Pons (tissue), 1 donor: ENCODE measurements at regions not wholly inside any gene's neighbourhood (a gene's known extent, or its start where the extent isn't known, plus 50 kb on each side); places are given as distances from the start of the nearest gene placed in this dataset.

Experiments used
- DNase-seq: peaks from one replicate; pipeline ENCODE4 v3.0.0-alpha.2; 2016; ENCODE audit warnings: low spot score

DNA sequence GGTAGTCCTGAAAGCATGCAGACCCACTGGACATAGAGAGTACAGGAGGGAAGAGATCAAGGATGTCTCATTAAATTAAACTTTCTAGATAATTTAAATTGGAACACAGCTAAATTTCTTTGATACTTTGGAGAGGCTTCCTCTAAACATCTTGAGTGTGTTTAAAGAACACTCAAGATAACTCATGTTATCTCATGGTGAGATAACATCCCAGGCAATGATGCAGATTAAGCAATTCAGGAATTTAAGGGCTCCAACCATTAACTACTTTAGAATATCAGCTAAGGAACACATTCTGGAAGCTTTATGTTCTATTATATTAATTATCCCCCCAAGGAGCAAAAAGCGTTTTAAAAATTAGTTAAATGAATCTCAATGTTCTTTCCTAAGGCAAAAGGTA lies 289.2 kb upstream of the RUNX1 start:
- no peak for DNase-seq

- DNase-seq = no peak
Measured at GRCh38 chr21:35337573-35337972, 288.5 kb upstream of the RUNX1 start.

DNA sequence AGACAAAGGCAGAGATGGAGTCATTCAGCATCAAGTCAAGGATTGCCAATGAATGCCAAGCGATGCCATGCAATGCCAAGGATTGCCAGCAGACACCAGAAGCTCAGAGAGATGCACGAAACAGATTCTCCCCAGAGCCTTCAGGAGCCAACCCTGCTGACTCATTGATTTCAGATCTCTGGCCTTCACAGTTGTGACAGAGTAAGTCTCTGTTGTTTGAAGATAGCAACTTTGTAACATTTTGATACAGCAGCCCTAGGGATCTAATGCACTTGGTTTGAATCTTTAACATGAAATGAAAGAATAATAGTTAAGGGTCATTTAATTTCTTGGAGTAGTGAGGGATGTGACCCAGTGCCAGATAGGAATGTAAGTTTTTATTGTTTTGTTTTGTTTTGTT lies 287.4 kb upstream of the RUNX1 start:
- no peak for DNase-seq

DNA sequence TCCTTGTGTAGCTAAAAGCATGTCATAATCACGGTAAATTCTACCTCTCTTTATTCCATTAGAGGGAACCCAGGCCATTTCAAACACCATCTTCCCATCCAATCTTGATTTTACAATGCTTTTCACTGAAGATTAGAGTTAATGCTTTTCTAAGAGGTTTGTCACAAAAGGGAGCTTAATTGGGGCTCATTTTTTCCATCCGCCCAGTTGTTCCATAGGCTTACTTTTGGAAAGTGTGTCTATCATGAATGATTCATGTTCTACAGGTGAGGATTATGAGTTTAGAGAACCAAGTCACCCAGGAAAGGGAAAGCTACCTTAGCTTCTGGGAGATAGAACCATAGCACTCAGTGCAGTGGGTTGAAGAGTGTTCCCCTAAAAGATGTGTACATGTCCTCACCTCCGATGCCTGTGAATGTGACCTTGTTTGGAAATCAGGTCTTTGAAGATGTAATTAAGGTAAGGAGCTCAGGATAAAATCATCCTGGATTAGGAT lies 286.9 kb upstream of the RUNX1 start:
- DNase-seq = no peak

DNA sequence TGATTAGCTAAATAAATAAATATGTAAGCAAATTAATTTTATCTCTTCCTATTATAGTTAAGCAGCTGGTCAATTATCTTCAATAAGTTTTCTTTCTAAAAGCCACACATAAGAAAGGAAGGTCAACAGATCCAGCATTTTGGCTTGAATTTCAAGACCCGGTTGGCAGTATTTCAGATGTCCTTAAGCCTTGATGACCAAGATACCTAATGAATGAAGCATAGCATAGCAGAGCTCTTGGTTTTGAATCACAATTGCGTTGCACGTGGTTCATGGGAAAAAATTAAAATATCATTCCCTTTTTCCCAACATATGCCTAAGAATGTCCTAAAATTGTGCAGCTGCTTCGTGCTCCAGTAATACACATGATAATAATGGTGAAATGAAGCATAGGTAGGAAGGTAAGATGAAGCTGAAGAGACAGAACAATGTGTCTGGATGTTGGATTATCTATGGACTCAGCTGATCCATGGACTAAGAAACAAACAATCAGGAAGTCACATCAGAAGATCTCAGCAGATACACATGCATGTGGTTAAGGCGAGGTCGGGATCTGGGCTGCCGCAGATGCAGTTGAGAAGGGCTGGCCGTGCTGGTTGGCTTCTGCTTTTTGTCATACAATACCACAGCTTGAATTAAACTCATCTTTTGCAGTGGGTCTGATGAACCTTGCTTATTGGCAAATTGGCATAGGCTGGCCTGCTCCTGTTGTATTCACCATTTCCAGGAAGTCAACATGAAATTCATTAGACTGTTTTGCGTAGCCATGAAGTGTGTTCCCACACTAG lies 284.9 kb upstream of the RUNX1 start:
- DNase-seq = no peak

DNA sequence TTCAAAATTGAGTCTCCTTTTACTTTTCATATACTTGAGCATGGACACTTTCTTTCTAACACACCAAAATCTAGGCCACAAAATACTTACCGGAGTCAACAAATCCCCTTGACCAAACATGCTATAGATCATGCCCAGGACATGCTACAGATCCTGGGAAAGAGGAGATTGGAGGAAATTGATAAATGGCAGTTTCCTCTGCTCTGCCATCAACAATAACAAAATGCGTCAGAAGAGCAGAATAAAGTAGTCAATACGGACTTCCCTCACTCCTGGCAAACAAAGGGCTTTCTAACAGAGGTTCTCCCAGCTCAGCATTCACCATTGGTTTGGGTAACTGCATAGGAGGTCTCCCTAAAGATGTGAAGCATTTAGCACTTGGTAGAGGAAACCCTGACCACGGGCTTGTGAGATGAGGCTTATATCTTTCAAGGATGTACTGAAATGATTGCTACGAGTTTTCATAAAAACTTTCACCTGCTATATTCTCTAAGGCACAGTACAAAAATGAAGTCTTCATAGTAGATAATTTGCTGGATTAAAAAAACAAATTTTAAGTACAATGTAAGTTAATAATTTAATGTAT lies 283.8 kb upstream of the RUNX1 start:
- DNase-seq = no peak

DNA sequence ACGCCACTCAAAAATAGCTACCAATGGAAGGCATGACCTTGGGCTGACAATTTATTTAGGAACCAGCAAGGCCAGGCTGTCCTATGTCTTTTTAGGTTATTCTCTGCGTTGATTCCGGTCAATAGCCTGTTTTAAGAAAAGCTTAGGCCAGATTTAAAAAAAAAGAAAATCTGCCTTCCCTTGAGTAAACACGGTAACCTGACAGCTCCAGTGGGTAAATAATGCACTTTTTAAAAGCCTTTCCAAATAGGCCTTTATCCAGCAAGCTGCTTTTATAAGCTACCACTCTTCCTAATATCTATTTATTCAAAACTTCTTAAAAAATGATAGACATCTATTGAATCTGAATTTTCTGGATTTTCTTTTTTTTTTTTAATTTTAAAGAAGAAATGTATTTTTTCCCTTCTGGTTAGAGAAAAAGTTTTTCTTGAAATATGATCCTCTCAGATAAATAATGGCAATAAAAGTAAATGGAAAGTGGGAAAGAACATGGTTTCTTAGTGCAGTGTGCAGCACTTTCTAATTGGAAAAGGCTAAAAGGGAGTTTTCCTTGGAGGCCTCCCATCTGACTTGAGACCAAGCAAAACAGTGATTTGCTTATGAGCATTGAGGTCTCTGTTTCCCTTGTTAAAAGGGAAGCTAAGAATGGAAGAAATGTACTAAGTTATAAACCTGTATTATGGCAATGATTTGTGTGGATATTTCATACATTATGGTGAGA lies 281.0 kb upstream of the RUNX1 start:
- DNase-seq = no peak

- DNase-seq = no peak
Measured at GRCh38 chr21:35328856-35329455, 279.9 kb upstream of the RUNX1 start.

DNA sequence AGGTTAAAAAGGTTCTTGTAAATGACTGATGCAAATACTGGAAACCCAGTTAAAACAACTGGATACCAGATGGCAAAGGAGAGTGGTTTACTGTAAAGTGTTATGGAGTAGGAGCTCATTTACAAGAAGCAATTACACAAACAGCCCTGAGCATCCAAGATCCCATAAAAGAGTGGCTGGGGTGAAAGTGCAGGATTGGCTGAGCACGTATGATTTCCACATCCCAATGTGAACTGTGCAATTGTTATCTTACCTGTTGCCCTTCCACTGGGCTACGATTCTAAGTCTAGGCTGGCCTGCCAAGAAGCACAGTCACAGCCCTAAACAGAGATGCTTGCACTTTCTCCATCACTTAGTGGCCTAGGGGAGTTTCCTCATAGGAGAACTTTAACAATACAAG lies 277.6 kb upstream of the RUNX1 start:
- DNase-seq = no peak

DNA sequence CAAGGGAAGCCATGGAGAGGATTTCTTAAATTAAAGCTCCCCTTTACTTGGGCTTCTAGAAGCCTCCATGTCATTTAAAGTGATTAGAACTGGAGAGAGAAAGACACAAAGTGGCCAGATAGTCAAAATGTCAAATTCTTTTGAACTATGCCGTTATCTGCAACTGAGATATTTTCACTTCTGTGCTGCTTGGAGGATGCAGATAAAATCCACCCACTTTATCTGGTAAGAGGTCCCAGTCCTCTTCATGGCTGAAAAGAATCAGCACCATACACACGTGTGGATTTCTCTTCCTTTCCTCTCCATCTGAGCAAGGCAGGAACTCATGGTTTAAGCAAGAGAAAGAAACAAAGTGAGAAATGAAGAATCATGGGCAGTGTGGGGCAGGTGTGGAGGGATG lies 276.9 kb upstream of the RUNX1 start:
- DNase-seq = no peak

GRCh38 chr21:35324372-35325220 lies 275.5 kb upstream of the RUNX1 start:
- no peak for DNase-seq

- DNase-seq = no peak
Measured at GRCh38 chr21:35323947-35324346, 274.8 kb upstream of the RUNX1 start.

DNA sequence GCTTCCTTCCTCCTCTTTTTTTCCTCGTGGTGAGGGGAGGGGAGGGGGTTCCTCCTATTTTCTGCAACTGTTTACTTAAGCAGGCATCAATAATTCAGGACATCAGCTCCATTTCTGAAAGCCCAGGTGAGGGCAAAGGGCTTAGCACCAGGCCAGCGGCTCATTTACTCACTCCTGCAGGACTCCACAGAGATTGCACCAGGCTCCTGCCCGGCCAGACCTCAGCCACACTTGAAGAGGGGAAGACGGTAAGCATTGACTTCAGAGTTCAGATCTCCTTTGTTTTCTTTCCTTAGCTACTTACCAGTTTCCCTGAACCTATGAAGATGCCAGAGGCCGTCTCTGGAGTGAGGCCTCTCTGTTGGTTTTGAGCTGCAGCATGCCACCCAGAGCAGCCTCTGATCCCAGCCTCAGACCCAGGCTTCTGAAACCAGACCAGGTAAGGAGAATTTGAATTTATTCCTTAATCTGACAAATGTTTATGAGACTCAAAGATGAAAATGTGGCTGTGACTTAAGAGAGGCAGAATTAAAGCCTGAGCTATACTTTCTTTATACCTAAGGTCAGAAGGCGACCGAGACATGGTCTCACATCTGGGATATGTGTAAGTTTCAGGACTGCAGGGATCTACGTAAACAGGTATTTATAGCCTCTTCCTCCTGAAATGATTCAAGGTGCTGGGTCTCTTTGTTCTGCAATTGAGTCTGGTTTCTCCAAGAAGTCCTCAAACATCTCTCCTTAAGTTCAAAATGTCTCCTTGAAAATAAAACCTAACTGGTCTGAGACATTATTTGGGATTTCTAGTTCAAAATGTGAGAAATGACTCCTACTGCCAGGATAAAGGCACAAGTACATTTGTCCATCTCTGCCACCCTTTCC lies 272.5 kb upstream of the RUNX1 start:
- no peak for DNase-seq

DNA sequence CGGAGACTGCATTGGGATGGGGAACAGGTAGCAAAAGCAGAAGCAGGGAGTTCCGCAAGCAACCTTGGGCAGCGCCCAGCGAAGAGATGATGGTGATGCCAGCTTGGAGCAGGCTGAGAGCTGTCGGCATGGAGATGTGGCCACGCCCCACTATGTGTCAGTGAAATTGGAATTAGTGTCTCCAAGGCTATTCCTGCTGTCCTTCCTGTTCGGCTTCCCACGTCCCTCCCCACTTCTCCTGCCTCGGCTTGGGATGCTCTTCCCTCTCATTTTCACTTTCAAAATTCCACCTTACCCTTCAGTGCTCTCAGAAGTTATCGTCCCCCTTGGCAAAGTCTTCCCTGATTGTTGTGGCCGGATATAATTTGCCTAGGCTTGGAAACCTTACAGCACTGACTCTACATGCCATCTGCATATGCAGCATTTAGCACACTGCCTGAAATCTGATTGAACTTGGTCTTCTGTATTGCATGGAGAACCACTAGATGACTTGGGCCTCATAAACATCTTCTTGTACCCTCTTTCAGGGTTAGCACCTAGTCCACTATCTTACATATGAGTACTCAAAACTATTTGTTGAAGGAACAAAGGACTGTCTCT lies 270.7 kb upstream of the RUNX1 start:
- no peak for DNase-seq

GRCh38 chr21:35316933-35317332 lies 267.8 kb upstream of the RUNX1 start:
- DNase-seq = no peak

GRCh38 chr21:35316456-35316855 lies 267.4 kb upstream of the RUNX1 start:
- no peak for DNase-seq

GRCh38 chr21:35314857-35315582 lies 265.9 kb upstream of the RUNX1 start:
- DNase-seq = no peak

DNA sequence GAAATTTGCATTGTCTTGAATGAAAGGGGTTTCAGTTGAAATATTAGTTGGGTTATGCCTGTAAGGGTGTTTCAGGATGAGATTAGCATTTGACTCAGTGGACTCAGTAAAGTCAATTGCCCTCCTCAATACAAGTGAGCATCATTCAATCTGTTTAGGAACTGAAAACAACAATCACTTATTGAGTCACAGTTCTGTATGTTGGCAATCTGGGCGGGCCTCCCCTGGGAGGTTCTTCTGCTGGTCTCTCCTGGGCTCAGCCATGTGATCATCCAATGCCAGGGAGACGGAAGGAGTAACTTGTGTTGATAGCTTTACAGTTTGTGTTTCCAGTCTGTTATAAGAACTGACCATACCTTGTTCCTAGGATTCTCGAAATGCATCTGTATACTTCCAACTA lies 262.9 kb upstream of the RUNX1 start:
- DNase-seq = no peak

DNA sequence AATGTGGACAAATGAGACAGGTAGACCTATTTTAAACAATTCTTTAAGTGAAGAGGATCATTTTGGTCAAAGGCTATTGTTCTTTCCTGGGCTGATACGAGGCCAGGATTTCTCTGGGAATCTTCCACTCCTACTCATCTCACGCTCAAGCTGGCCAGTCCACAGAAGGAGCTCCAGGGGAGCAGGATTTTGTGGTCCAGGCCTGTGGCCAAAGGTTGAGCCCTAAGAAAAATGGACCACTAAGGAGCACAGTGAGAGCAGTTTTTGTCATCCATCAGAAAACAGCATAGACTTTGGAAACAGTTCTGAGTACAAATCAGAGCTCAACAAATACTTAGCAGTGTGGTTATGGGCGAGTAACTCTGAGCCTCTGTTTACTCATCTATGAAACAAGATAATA lies 260.2 kb upstream of the RUNX1 start:
- no peak for DNase-seq

DNA sequence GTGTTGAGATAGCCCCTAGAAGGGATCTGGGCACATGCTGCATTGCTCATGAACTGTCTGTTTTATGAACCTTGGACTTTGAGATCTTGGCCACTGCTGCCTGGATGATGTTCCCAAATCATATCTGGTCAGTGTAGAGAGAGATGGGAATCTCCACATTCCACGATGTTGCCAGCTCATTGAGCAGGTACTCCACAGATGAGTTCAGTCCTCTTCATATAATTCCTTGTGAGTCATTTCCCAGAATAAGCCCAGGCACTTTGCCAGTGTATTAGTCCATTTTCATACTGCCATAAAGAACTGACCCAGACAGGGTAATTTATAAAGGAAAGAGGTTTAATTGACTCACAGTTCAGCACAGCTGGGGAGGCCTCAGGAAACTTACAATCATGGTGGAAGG lies 254.0 kb upstream of the RUNX1 start:
- no peak for DNase-seq
